Body of pancreas (tissue), 4 donors: ENCODE measurements at regions not wholly inside any gene's neighbourhood (a gene's known extent, or its start where the extent isn't known, plus 50 kb on each side); places are given as distances from the start of the nearest gene placed in this dataset.

Experiments
- ATAC-seq: fragments of 150-250 bp; one replicate; pipeline ENCODE4 v1.9.1; 2016
- DNase-seq, 4 donors: peaks; one replicate each; pipeline ENCODE4 v3.0.0-alpha.2; 2019
- H3K27ac ChIP-seq, 4 donors: fragments of 200-600 bp; sonication (generic); 1 replicate in 3 of 4; 2 replicates in 1 of 4; pipeline versions ENCODE4 v1.5.1 to v1.6.1; 2016 to 2019; ENCODE audit warnings: mild to moderate bottlenecking in 1 of 4, mixed read lengths in 1 of 4, moderate library complexity in 1 of 4
- H3K27me3 ChIP-seq, 2 donors: fragments of 200-600 bp; sonication (generic); one replicate each; pipeline ENCODE4 v1.6.0; 2016; ENCODE audit warnings: mild to moderate bottlenecking in 1 of 2
- H3K36me3 ChIP-seq, 2 donors: fragments of 200-600 bp; sonication (generic); replicated peaks in 1 of 2; 2 replicates each; pipeline ENCODE4 v1.5.1; 2016; ENCODE audit warnings: low read depth in 2 of 2; ENCODE audit not compliant: insufficient read depth in 1 of 2
- H3K4me1 ChIP-seq: fragments of 200-600 bp; sonication (generic); one replicate; pipeline ENCODE4 v1.6.0; 2016
- H3K4me3 ChIP-seq, 2 donors: fragments of 200-600 bp; sonication (generic); 1 replicate in 1 of 2; 2 replicates in 1 of 2; pipeline ENCODE4 v1.5.1; 2016 to 2019
- H3K9me3 ChIP-seq, 3 donors: fragments of 200-600 bp; sonication (generic); 1 replicate in 2 of 3; 2 replicates in 1 of 3; pipeline ENCODE4 v1.5.1; 2016
- POLR2A ChIP-seq, 3 donors: fragments of 450-650 bp; IDR thresholded peaks; one replicate each; pipeline ENCODE4 v1.6.1; 2016; ENCODE audit warnings: antibody characterized with exemption in 3 of 3, mild to moderate bottlenecking in 2 of 3
- WGBS, 2 donors: methylation state at CpG; one replicate each; pipeline ENCODE4 v1.1.5; 2017; 5-methylcytosine and 5-hydroxymethylcytosine counted together
- intact Hi-C: fragments of 100-400 bp; cut with DNase I; formaldehyde crosslinking; loops from one replicate; pipeline ENCODE4 v1.15.1; 2023
- TF ChIP-seq, protein P1 (sequence below), 7 experiments: fragments of 450-650 bp in 4 of 7; fragments of 200-600 bp in 3 of 7; sonication (generic) in 3 of 7; IDR thresholded peaks; one replicate each; pipeline ENCODE4 v1.5.1; 2016 to 2019; ENCODE audit warnings: antibody characterized with exemption in 7 of 7

DNA sequence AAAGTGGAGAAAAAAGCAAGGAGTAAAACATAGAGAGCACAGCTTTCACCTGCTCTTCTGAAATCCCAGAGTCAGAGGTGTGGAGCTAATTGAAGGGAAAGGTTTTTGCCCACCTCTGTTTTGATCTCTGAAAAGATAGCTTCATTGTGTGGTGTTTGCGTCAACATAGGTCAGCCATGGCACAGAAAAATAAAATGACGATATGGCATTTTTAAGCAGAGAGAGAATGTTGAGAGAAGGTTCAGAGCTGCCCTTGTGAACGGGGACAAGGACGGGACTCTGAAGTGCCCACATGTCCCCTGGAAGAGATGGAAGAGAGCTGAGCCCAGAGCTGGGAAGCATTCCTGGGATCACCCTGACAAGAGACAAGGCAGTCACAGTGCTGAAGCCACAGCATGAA, 249.4 kb upstream of the PLSCR5 start:
- Histone ChIP-seq H3K9me3 (no peaks in the 10 kb centered on the region), H3K4me1 (no peaks in the 10 kb centered on the region), H3K27me3 (no peaks in the 10 kb centered on the region), H3K36me3 (no peaks in the 10 kb centered on the region), H3K27ac (no peak overlapping the region), H3K4me3 (no peak overlapping the region)
- DNase-seq (no peak), ATAC-seq (no peak)
- no peak for TF ChIP-seq POLR2A (IDR thresholded peaks at IDR 0.05)
- TF ChIP-seq, protein P1, sequence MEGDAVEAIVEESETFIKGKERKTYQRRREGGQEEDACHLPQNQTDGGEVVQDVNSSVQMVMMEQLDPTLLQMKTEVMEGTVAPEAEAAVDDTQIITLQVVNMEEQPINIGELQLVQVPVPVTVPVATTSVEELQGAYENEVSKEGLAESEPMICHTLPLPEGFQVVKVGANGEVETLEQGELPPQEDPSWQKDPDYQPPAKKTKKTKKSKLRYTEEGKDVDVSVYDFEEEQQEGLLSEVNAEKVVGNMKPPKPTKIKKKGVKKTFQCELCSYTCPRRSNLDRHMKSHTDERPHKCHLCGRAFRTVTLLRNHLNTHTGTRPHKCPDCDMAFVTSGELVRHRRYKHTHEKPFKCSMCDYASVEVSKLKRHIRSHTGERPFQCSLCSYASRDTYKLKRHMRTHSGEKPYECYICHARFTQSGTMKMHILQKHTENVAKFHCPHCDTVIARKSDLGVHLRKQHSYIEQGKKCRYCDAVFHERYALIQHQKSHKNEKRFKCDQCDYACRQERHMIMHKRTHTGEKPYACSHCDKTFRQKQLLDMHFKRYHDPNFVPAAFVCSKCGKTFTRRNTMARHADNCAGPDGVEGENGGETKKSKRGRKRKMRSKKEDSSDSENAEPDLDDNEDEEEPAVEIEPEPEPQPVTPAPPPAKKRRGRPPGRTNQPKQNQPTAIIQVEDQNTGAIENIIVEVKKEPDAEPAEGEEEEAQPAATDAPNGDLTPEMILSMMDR (IDR thresholded peaks at IDR 0.05) = no peak
- intact Hi-C loops = no loop called here
- 83 to 86% methylated on average over 4 of the region's 4 CpGs for WGBS, 2 donors

DNA sequence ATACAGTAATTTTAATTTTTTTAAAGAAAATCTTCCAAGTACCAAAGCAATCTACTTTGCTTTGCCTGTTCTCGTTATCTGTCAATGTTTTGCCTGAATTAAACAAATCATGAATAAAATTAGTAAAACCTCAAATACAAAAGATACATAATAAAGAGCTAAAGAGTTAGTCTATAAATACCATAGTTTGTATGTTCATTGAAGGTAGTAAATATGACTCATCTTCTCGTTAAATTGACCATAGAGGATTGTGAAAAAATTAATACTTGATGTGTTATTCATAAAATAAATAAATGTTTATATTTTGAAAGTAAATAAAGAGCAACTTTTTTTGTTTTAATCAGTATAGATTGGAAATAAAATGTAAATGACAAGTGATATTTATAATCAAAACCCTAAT, 246.5 kb upstream of the PLSCR5 start:
- Histone ChIP-seq H3K27ac (no peak overlapping the region), H3K9me3 (no peaks in the 10 kb centered on the region), H3K4me1 (no peaks in the 10 kb centered on the region), H3K36me3 (no peaks in the 10 kb centered on the region), H3K27me3 (no peaks in the 10 kb centered on the region), H3K4me3 (no peak overlapping the region)
- intact Hi-C loops = no loop called here
- DNase-seq (no peak), ATAC-seq (no peak)
- WGBS, 2 donors = 70 to 71% methylated on average over 2 of the region's 2 CpGs
- TF ChIP-seq, protein P1 (IDR thresholded peaks at IDR 0.05) = no peak
- TF ChIP-seq POLR2A (IDR thresholded peaks at IDR 0.05) = no peak

DNA sequence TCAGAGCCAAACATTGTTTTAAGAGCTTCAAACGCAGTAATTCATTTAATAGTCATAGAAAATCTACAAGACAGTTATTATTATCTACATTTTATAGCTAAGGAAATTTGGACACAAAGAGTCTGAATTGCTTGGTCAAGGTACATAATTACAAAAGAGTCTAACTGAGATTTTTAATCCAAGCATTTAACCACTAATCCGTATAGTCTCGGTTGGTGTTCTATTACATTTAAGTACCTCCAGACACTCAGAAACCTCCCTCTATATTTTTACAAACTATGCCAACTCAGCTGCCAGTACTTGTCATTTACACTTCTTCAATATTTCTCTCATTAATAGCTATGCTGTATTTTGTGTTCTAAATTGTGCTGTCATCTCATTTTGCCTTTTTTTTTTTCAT, 240.2 kb upstream of the PLSCR5 start:
- Histone ChIP-seq H3K4me1 (no peaks in the 10 kb centered on the region), H3K36me3 (no peaks in the 10 kb centered on the region), H3K27ac (no peak overlapping the region), H3K4me3 (no peak overlapping the region), H3K9me3 (no peaks in the 10 kb centered on the region), H3K27me3 (peaks cover 0 to 3% of the 10 kb centered on the region in 2 donors)
- intact Hi-C loops = no loop called here
- WGBS, 2 donors = 82 to 84% methylated on average over 3 of the region's 3 CpGs
- TF ChIP-seq POLR2A (IDR thresholded peaks at IDR 0.05) = no peak
- TF ChIP-seq, protein P1 (IDR thresholded peaks at IDR 0.05) = no peak
- DNase-seq = no peak
- ATAC-seq = no peak

DNA sequence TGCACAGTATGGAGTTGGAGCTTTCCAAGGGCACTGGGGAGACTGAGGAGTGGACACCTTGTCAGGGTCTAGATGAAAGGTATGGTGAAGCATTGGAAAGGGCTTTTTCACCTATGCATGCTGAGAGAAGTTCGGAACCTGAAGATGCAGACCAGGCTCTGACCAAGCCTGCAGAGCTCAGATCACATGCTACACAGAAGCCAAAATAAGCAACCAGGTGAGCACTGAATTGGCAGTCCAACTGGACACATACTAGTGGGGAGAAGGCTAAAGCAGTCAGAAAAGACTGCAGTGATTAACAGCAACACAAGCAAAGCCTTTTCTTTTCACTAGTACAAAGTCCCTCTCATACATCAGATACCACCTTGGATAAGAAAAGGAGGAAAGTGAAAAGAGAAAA, 238.3 kb upstream of the PLSCR5 start:
- Histone ChIP-seq H3K4me1 (no peaks in the 10 kb centered on the region), H3K27ac (no peak overlapping the region), H3K36me3 (no peaks in the 10 kb centered on the region), H3K9me3 (no peaks in the 10 kb centered on the region), H3K4me3 (no peak overlapping the region), H3K27me3 (peaks cover 0 to 3% of the 10 kb centered on the region in 2 donors)
- no peak for TF ChIP-seq POLR2A (IDR thresholded peaks at IDR 0.05)
- TF ChIP-seq, protein P1 (IDR thresholded peaks at IDR 0.05) = no peak
- ATAC-seq (no peak), DNase-seq (no peak)
- WGBS, 2 donors = 77 to 93% methylated on average over 1 of the region's 1 CpG
- intact Hi-C loops = no loop called here

DNA sequence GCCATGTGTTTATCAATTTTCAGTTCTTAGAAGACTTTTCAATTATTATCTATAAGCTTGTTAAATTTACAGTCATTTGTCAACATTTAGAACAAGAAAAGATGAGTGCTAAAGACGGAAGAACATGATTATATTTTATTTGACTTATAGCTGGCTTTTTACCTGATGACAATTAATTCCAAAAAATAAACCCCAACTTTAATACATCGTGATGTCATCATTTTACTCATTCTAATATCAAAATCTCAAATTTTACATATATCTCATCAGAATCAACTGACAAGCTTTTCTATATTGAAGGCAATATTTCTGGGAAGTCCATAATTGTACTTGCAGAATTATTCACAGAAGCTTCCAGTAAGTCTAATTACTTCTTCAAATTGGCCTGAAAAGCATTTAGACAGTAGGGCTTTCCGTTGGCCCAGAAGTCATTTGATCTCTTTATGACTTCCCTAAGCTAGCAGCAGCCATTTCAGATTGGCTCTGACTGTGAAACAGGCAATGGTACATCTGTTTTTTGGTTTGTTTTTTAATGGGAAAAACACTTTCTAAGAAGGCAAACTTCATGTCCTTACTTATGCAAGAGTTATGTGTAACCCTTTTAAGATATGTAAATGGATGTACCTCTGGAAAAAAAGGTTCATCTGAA, 234.7 kb upstream of the PLSCR5 start:
- intact Hi-C loops = no loop called here
- no peak for ATAC-seq

More for the DNA sequence above, 234.7 kb upstream of the PLSCR5 start:
- 68 to 71% methylated on average over 3 of the region's 3 CpGs for WGBS, 2 donors
- Histone ChIP-seq H3K27me3 (peaks cover 0 to 3% of the 10 kb centered on the region in 2 donors), H3K27ac (no peak overlapping the region), H3K4me3 (no peak overlapping the region), H3K4me1 (no peaks in the 10 kb centered on the region), H3K36me3 (no peaks in the 10 kb centered on the region), H3K9me3 (no peaks in the 10 kb centered on the region)
- no peak for TF ChIP-seq POLR2A (IDR thresholded peaks at IDR 0.05)
- TF ChIP-seq, protein P1 (IDR thresholded peaks at IDR 0.05) = no peak
- DNase-seq = no peak
